NCI-H1417 treated with DMSO at 0.1 percent for 48 hours (cell line): ENCODE measurements at regions not wholly inside any gene's neighbourhood (a gene's known extent, or its start where the extent isn't known, plus 50 kb on each side); places are given as distances from the start of the nearest gene placed in this dataset.

Experiments used
- DNase-seq: peaks from one replicate; lab custom pipeline; 2025; lab: John Stamatoyannopoulos, UW

- DNase-seq, result no peak
These were observed 542.1 kb upstream of the LUZP2 start for GRCh38 chr11:23954730-23955129.

GRCh38 chr11:23956586-23956985, 540.3 kb upstream of the LUZP2 start:
- DNase-seq, result no peak

- DNase-seq, result no peak
These were observed 539.5 kb upstream of the LUZP2 start for GRCh38 chr11:23957314-23957713.

GRCh38 chr11:23959462-23959861, 537.4 kb upstream of the LUZP2 start:
- no peak for DNase-seq

GRCh38 chr11:23961503-23962338, 535.1 kb upstream of the LUZP2 start:
- no peak for DNase-seq

GRCh38 chr11:23973244-23973643, 523.6 kb upstream of the LUZP2 start:
- no peak for DNase-seq

GRCh38 chr11:23974051-23974450, 522.8 kb upstream of the LUZP2 start:
- no peak for DNase-seq

- DNase-seq, result no peak
These were observed 522.3 kb upstream of the LUZP2 start for GRCh38 chr11:23974601-23975000.

GRCh38 chr11:23976426-23976825, 520.4 kb upstream of the LUZP2 start:
- no peak for DNase-seq

- DNase-seq, result no peak
These were observed 520.0 kb upstream of the LUZP2 start for GRCh38 chr11:23976841-23977271.

- DNase-seq, result no peak
These were observed 508.4 kb upstream of the LUZP2 start for GRCh38 chr11:23988381-23989006.

GRCh38 chr11:23990346-23991164, 506.3 kb upstream of the LUZP2 start:
- no peak for DNase-seq

GRCh38 chr11:23991165-23991539, 505.7 kb upstream of the LUZP2 start:
- no peak for DNase-seq

- no peak for DNase-seq
These were observed 501.0 kb upstream of the LUZP2 start for GRCh38 chr11:23995891-23996290.

- DNase-seq, result no peak
These were observed 499.5 kb upstream of the LUZP2 start for GRCh38 chr11:23997356-23997755.

GRCh38 chr11:24005202-24005876, 491.5 kb upstream of the LUZP2 start:
- DNase-seq, result no peak

GRCh38 chr11:24043842-24044241, 453.0 kb upstream of the LUZP2 start:
- no peak for DNase-seq

GRCh38 chr11:24046731-24047130, 450.1 kb upstream of the LUZP2 start:
- no peak for DNase-seq

- no peak for DNase-seq
These were observed 440.8 kb upstream of the LUZP2 start for GRCh38 chr11:24056051-24056450.

GRCh38 chr11:24060125-24060524, 436.7 kb upstream of the LUZP2 start:
- no peak for DNase-seq

- no peak for DNase-seq
These were observed 432.4 kb upstream of the LUZP2 start for GRCh38 chr11:24064309-24064903.

GRCh38 chr11:24068197-24068596, 428.7 kb upstream of the LUZP2 start:
- no peak for DNase-seq
